ENCODE measurements at regions not wholly inside any gene's neighbourhood (a gene's known extent, or its start where the extent isn't known, plus 50 kb on each side); places are given as distances from the start of the nearest gene placed in this dataset.

DNA sequence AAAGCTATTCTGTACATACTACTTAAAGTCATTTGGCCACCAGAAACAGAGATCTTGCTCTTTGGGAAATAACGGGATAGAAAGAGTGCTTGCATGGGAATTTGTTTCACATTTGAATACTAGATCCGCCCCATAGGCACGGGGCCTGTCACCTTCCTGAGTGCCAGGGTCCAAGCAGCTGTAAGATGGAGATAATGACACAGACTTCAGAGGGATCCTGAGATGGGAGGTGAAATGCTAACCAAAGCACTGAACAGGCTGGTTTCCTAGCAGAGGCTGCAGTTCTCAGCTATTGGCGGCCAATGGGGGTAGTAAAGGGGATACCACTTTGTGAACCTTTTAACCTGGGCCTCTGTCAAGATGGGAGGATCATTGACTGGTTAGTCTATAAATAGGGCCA, 225.4 kb downstream of the IRF8 start:
- TF ChIP-seq, protein P1, sequence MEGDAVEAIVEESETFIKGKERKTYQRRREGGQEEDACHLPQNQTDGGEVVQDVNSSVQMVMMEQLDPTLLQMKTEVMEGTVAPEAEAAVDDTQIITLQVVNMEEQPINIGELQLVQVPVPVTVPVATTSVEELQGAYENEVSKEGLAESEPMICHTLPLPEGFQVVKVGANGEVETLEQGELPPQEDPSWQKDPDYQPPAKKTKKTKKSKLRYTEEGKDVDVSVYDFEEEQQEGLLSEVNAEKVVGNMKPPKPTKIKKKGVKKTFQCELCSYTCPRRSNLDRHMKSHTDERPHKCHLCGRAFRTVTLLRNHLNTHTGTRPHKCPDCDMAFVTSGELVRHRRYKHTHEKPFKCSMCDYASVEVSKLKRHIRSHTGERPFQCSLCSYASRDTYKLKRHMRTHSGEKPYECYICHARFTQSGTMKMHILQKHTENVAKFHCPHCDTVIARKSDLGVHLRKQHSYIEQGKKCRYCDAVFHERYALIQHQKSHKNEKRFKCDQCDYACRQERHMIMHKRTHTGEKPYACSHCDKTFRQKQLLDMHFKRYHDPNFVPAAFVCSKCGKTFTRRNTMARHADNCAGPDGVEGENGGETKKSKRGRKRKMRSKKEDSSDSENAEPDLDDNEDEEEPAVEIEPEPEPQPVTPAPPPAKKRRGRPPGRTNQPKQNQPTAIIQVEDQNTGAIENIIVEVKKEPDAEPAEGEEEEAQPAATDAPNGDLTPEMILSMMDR (IDR thresholded peaks at IDR 0.05): no peak
- no peak for TF ChIP-seq POLR2A (IDR thresholded peaks at IDR 0.05)
